Activated CD8-positive, alpha-beta T cell treated with anti-CD3 and anti-CD28 coated beads for 36 hours (primary cell): ENCODE measurements at regions not wholly inside any gene's neighbourhood (a gene's known extent, or its start where the extent isn't known, plus 50 kb on each side); places are given as distances from the start of the nearest gene placed in this dataset.

Experiments
- ATAC-seq: fragments of 200-7000 bp; cut with Tn5 transposase; one replicate; pipeline ENCODE4 v1.10.0; 2021; ENCODE audit warnings: mild to moderate bottlenecking, moderate library complexity
- CTCF ChIA-PET: fragments of 350-600 bp; sonication (Branson Sonifier 250); formaldehyde crosslinking; loops from one replicate; lab custom pipeline; 2021; ENCODE audit warnings: antibody characterized with exemption; lab: Charles Lee
- POLR2A ChIA-PET: fragments of 350-600 bp; sonication (Branson Sonifier 250); formaldehyde crosslinking; loops from one replicate; lab custom pipeline; 2021; ENCODE audit warnings: antibody characterized with exemption; lab: Charles Lee
- DNase-seq: peaks from one replicate; pipeline ENCODE4 v3.0.0-alpha.2; 2020
- H3K27ac Mint-ChIP-seq: one replicate; pipeline ENCODE4 v1.8.0; 2021; ENCODE audit warnings: mild to moderate bottlenecking, mixed read lengths
- H3K27me3 Mint-ChIP-seq: one replicate; pipeline ENCODE4 v1.8.0; 2021; ENCODE audit warnings: mixed read lengths
- H3K36me3 Mint-ChIP-seq: one replicate; pipeline ENCODE4 v1.8.0; 2021; ENCODE audit warnings: low read depth, mixed read lengths
- H3K4me1 Mint-ChIP-seq: one replicate; pipeline ENCODE4 v1.8.0; 2021; ENCODE audit warnings: low read depth, mixed read lengths
- H3K4me3 Mint-ChIP-seq: one replicate; pipeline ENCODE4 v1.8.0; 2021; ENCODE audit warnings: mild to moderate bottlenecking, moderate library complexity, mixed read lengths
- H3K9me3 Mint-ChIP-seq: one replicate; pipeline ENCODE4 v1.8.0; 2021; ENCODE audit warnings: mixed read lengths
- intact Hi-C: fragments of 100-400 bp; cut with micrococcal nuclease; formaldehyde crosslinking; loops from one replicate; pipeline ENCODE4 v1.10.0; 2022
- TF ChIP-seq, protein P1 (sequence below): fragments of 200-600 bp; IDR thresholded peaks from one replicate; pipeline ENCODE4 v1.8.0; 2022; ENCODE audit warnings: antibody characterized with exemption, mild to moderate bottlenecking

- H3K27me3 Mint-ChIP-seq: peaks cover 19% of the 10 kb centered on the region
- POLR2A ChIA-PET: no interaction called here
- no peaks in the 10 kb centered on the region for H3K36me3 Mint-ChIP-seq
- ATAC-seq: no peak
- DNase-seq: no peak
- no peaks in the 10 kb centered on the region for H3K9me3 Mint-ChIP-seq
- no peak overlapping the region for H3K27ac Mint-ChIP-seq
- H3K4me3 Mint-ChIP-seq: no peak overlapping the region
- CTCF ChIA-PET: interaction anchor here (8.4 kb wide), 1 partner anchor 12 kb away, joined by 42 read pairs; no protein-coding TSS in a partner anchor
- intact Hi-C loops: no loop called here
- no peaks in the 10 kb centered on the region for H3K4me1 Mint-ChIP-seq
- TF ChIP-seq, protein P1, sequence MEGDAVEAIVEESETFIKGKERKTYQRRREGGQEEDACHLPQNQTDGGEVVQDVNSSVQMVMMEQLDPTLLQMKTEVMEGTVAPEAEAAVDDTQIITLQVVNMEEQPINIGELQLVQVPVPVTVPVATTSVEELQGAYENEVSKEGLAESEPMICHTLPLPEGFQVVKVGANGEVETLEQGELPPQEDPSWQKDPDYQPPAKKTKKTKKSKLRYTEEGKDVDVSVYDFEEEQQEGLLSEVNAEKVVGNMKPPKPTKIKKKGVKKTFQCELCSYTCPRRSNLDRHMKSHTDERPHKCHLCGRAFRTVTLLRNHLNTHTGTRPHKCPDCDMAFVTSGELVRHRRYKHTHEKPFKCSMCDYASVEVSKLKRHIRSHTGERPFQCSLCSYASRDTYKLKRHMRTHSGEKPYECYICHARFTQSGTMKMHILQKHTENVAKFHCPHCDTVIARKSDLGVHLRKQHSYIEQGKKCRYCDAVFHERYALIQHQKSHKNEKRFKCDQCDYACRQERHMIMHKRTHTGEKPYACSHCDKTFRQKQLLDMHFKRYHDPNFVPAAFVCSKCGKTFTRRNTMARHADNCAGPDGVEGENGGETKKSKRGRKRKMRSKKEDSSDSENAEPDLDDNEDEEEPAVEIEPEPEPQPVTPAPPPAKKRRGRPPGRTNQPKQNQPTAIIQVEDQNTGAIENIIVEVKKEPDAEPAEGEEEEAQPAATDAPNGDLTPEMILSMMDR: no peak
Measured at GRCh38 chr3:71887256-71887655, 102.3 kb upstream of the PROK2 start.

- H3K27me3 Mint-ChIP-seq: peaks cover 23% of the 10 kb centered on the region
- no peaks in the 10 kb centered on the region for H3K4me1 Mint-ChIP-seq
- ChIA-PET POLR2A (interaction anchor here (0.7 kb wide), 1 partner anchor 523 kb away, joined by 3 read pairs; no protein-coding TSS in a partner anchor), CTCF (interaction anchor here (8.4 kb wide), 1 partner anchor 10 kb away, joined by 42 read pairs; no protein-coding TSS in a partner anchor)
- no peaks in the 10 kb centered on the region for H3K9me3 Mint-ChIP-seq
- DNase-seq (no peak), ATAC-seq (no peak)
- no peak overlapping the region for H3K27ac Mint-ChIP-seq
- intact Hi-C loops: no loop called here
- H3K4me3 Mint-ChIP-seq: no peak overlapping the region
- no peaks in the 10 kb centered on the region for H3K36me3 Mint-ChIP-seq
- TF ChIP-seq, protein P1: no peak
Measured at GRCh38 chr3:71885006-71885405, 100.1 kb upstream of the PROK2 start.

DNA sequence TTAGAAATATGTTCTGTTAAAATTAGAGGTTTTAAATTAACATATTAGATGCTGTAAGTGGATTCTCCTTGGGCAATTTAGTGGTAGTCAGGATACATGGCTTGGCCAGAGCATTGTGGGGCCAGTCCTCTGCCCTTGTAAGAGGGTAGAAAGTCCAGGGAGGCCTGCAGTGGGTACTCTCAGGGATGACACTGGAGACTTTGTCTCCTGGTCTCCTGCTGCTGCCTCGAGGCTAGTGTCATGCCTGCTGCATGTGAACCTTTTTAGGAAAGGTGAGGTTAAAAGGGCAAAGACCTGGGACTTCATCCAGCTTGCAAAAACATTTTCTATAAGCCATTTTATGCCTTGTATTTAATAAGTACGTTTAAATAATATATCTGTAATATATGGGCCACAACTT, 96.8 kb upstream of the PROK2 start:
- peaks cover 15% of the 10 kb centered on the region for H3K27me3 Mint-ChIP-seq

DNA sequence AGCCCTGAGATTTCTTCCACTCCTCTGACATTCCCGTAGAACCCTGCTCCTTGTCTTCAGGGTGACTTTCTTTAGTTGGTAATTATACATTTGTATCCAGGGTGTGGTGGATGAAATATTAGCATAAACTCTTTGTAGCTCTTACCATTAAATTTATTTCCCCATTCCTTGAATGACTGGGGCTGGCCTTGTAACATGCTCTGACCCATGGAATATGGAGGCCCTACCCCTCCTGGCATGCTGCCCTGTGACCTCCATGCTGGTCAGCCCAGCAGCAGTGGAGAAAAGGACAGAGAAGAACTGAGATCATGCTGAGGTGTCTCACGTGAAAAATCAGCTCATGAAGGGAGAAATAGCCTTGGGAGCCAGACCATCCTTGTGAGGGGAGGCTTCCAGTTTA, 96.1 kb upstream of the PROK2 start:
- ATAC-seq (no peak), DNase-seq (no peak)
- H3K36me3 Mint-ChIP-seq: no peaks in the 10 kb centered on the region
- TF ChIP-seq, protein P1: no peak
- H3K4me3 Mint-ChIP-seq: no peak overlapping the region
- H3K27ac Mint-ChIP-seq: no peak overlapping the region
- no peaks in the 10 kb centered on the region for H3K4me1 Mint-ChIP-seq
- H3K9me3 Mint-ChIP-seq: no peaks in the 10 kb centered on the region
- intact Hi-C loops: no loop called here
- POLR2A ChIA-PET: interaction anchor here (0.8 kb wide), 1 partner anchor 151 kb away, joined by 3 read pairs; no protein-coding TSS in a partner anchor
- H3K27me3 Mint-ChIP-seq: peaks cover 15% of the 10 kb centered on the region
- CTCF ChIA-PET: interaction anchor here (0.7 to 1.4 kb wide), 3 partner anchors 15 to 170 kb away, joined by 3 read pairs; no protein-coding TSS in a partner anchor

More for the DNA sequence above, 96.8 kb upstream of the PROK2 start:
- POLR2A ChIA-PET: interaction anchor here (0.8 kb wide), 1 partner anchor 152 kb away, joined by 3 read pairs; no protein-coding TSS in a partner anchor
- Mint-ChIP-seq H3K4me1 (no peaks in the 10 kb centered on the region), H3K9me3 (no peaks in the 10 kb centered on the region), H3K36me3 (no peaks in the 10 kb centered on the region), H3K4me3 (no peak overlapping the region), H3K27ac (no peak overlapping the region)
- intact Hi-C loops: no loop called here
- ATAC-seq (no peak), DNase-seq (no peak)
- CTCF ChIA-PET: interaction anchor here (1.4 kb wide), 1 partner anchor 15 kb away, joined by 3 read pairs; no protein-coding TSS in a partner anchor
- TF ChIP-seq, protein P1: no peak

DNA sequence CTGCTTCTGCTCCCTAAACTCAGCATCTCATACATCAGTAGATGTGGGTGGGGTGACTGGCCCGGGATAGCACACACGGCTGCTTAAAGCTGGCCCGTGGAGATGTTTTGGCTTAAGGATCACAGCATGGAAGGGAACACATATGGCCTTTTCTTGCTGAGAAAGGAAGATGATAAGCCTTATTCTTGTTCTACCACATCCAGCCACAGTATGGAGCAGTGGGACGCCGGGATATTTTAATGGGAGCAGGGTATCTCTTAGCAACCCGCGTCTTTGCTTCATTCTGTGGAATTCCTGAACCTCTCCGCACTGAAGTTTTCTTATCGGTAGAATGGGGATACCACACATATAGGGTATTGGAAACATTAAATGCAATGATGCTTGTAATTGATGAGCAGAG, 94.1 kb upstream of the PROK2 start:
- TF ChIP-seq, protein P1: no peak
- Mint-ChIP-seq H3K36me3 (no peaks in the 10 kb centered on the region), H3K27ac (no peak overlapping the region), H3K4me3 (no peak overlapping the region), H3K9me3 (no peaks in the 10 kb centered on the region), H3K4me1 (peaks cover 9% of the 10 kb centered on the region), H3K27me3 (peaks cover 13% of the 10 kb centered on the region)
- ATAC-seq (no peak), DNase-seq (no peak)
- intact Hi-C loops: no loop called here
- ChIA-PET CTCF (interaction anchor here (1.0 kb wide), 2 partner anchors 168 to 940 kb away, joined by 3 to 4 read pairs; no protein-coding TSS in a partner anchor), POLR2A (no interaction called here)
